ENCODE measurements at regions not wholly inside any gene's neighbourhood (a gene's known extent, or its start where the extent isn't known, plus 50 kb on each side); places are given as distances from the start of the nearest gene placed in this dataset.
A peak's percentile ranks its signal among the peaks of the same experiment; 100 is the strongest.
"Not testable (repeated sequence)": the region's sequence is repeated elsewhere in the genome, so short reads cannot be mapped to it uniquely, and the experiment has no call there.

DNA sequence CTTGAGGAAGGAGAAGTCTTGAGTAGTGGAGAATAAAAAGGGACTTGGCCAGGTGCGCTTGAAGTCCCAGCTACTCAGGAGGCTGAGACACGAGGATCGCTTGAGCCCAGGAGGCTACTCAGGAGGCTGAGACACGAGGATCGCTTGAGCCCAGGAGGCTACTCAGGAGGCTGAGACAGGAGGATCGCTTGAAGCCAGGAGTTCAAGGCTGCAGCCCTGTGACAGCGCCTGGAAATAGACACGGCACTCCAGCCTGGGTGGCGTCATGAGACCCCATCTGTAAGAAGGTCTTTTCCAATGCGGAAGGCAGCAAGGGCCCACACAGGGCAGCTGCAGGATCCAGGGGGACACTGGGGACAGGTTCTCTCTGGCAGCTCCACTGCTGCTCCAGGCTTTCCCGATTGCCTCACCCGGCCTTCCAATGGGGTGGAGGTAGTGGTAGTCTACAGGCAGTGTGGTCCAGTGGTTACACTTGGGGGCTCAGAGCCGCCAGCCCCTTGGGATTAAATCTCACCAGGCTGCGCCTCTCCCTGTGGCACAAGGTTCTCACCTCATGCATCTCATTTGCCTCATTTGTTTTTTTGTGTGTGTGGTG is 143.4 kb downstream of the SEC14L1 start:
- H3K4me3 ChIP-seq (ENCODE audit: low read length), result no peak overlapping the region
- peaks cover 23% of the 10 kb centered on the region for H3K4me1 ChIP-seq (ENCODE audit: control insufficient read depth, insufficient read depth, low read length)
- H3K27ac ChIP-seq (ENCODE audit: low read depth, low read length), result no peak overlapping the region
- H3K36me3 ChIP-seq (ENCODE audit: control insufficient read depth, insufficient read depth, low read length), result no peaks in the 10 kb centered on the region
- peaks cover 2% of the 10 kb centered on the region for H3K27me3 ChIP-seq (ENCODE audit: control insufficient read depth, insufficient read depth, low read length)
- H3K9ac ChIP-seq (ENCODE audit: low read length), result no peak overlapping the region

DNA sequence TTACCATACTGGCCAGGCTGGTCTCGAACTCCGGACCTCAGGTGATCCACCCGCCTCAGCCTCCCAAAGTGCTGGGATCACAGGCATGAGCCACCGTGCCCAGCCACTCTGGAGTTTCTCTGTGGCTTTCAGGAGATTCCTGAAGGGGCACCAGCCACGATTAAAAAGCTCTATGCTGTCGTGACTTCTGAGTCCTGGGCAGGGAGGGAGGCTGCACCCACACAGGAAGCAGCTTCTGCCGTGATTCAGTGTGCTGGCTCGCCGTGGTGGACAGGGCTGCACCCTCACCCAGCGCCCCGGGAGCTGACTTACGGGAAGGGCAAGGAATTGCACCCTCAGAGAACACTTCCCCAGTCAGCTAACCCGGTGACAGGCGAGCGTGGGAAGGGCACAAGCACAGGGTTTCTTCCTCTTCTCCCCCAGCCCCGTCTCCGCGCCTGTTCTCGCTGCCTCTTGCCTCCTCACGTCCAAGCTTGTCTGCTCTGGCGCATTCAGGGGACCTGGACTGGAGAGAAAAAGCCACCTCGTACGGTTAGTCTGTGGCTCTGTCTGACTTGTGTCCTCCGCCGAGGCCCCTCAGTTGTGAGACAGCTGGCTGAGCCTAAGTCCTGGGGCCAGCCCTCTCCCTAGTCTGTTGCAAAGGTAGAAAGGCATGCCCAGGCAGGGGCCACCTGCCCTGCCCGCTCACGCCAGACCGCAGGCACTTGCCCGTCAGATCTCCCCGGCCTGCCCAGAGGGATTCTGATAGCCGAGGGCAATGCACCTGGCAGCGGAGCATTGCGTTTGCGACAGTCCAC is 145.0 kb downstream of the SEC14L1 start:
- no peak overlapping the region for H3K9ac ChIP-seq (ENCODE audit: low read length)
- H3K36me3 ChIP-seq (ENCODE audit: control insufficient read depth, insufficient read depth, low read length), result no peaks in the 10 kb centered on the region
- peaks cover 23% of the 10 kb centered on the region for H3K4me1 ChIP-seq (ENCODE audit: control insufficient read depth, insufficient read depth, low read length)
- H3K4me3 ChIP-seq (ENCODE audit: low read length), result no peak overlapping the region
- H3K27ac ChIP-seq (ENCODE audit: low read depth, low read length), result peak overlapping the region; percentile 91
- H3K27me3 ChIP-seq (ENCODE audit: control insufficient read depth, insufficient read depth, low read length), result peaks cover 2% of the 10 kb centered on the region

GRCh38 chr17:77286391-77286640 is 145.5 kb downstream of the SEC14L1 start:
- Histone ChIP-seq H3K9ac (ENCODE audit: low read length) (no peak overlapping the region), H3K27me3 (ENCODE audit: control insufficient read depth, insufficient read depth, low read length) (peaks cover 2% of the 10 kb centered on the region), H3K36me3 (ENCODE audit: control insufficient read depth, insufficient read depth, low read length) (no peaks in the 10 kb centered on the region), H3K27ac (ENCODE audit: low read depth, low read length) (peak overlapping the region; percentile 91), H3K4me3 (ENCODE audit: low read length) (no peak overlapping the region), H3K4me1 (ENCODE audit: control insufficient read depth, insufficient read depth, low read length) (peaks cover 23% of the 10 kb centered on the region)

DNA sequence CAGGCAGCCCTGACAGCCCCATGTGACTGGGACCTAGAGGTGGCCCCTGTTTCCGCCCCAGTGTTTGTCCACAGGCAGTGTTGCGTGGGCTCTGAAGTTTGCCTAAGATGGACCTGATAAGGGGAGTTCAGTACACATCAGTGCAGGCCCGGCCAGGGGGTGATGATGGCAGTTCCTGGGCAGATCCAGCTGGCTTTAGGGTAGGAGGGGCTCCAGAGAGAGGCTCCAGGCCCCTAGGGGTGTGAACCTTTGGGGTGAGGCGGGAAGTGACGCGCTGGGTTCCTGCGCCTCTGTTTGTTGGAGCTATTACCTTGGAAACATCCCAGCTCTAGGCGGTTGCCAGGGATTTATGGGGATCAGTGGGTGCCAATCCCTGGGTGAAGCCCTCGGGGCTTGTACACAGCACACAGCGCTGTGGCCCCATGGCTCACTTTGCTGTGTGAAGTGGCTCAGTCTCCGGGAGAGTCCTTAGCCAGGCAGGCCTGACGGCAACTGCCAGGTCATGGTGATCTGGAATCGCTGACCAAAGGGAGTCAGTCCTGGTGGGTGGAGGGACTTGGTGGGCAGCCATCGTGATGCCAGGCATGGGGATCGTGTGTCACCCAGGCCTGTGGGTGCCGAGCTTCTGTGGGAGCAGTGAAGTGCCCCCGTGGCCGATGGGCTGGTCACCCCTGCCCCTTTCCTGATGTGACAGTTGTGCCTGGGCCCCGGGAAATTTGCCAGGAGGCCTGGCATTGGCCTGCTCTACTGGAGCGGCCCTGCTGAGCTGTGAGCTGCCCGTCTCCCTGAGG is 146.1 kb downstream of the SEC14L1 start:
- H3K4me1 ChIP-seq (ENCODE audit: control insufficient read depth, insufficient read depth, low read length), result peaks cover 18% of the 10 kb centered on the region
- H3K27ac ChIP-seq (ENCODE audit: low read depth, low read length), result peak overlapping the region; percentile 91
- H3K36me3 ChIP-seq (ENCODE audit: control insufficient read depth, insufficient read depth, low read length), result no peaks in the 10 kb centered on the region
- H3K9ac ChIP-seq (ENCODE audit: low read length), result peak overlapping the region; percentile 49
- H3K27me3 ChIP-seq (ENCODE audit: control insufficient read depth, insufficient read depth, low read length), result peaks cover 1% of the 10 kb centered on the region
- peak overlapping the region; percentile 32 for H3K4me3 ChIP-seq (ENCODE audit: low read length)

GRCh38 chr17:77287432-77288068 is 146.8 kb downstream of the SEC14L1 start:
- no peaks in the 10 kb centered on the region for H3K27me3 ChIP-seq (ENCODE audit: control insufficient read depth, insufficient read depth, low read length)
- H3K27ac ChIP-seq (ENCODE audit: low read depth, low read length), result peak overlapping the region; percentile 91
- H3K4me3 ChIP-seq (ENCODE audit: low read length), result peak overlapping the region; percentile 32
- no peak overlapping the region for H3K9ac ChIP-seq (ENCODE audit: low read length)
- peaks cover 15% of the 10 kb centered on the region for H3K4me1 ChIP-seq (ENCODE audit: control insufficient read depth, insufficient read depth, low read length)
- no peaks in the 10 kb centered on the region for H3K36me3 ChIP-seq (ENCODE audit: control insufficient read depth, insufficient read depth, low read length)

GRCh38 chr17:77288115-77288619 is 147.4 kb downstream of the SEC14L1 start:
- H3K9ac ChIP-seq (ENCODE audit: low read length), result no peak overlapping the region

DNA sequence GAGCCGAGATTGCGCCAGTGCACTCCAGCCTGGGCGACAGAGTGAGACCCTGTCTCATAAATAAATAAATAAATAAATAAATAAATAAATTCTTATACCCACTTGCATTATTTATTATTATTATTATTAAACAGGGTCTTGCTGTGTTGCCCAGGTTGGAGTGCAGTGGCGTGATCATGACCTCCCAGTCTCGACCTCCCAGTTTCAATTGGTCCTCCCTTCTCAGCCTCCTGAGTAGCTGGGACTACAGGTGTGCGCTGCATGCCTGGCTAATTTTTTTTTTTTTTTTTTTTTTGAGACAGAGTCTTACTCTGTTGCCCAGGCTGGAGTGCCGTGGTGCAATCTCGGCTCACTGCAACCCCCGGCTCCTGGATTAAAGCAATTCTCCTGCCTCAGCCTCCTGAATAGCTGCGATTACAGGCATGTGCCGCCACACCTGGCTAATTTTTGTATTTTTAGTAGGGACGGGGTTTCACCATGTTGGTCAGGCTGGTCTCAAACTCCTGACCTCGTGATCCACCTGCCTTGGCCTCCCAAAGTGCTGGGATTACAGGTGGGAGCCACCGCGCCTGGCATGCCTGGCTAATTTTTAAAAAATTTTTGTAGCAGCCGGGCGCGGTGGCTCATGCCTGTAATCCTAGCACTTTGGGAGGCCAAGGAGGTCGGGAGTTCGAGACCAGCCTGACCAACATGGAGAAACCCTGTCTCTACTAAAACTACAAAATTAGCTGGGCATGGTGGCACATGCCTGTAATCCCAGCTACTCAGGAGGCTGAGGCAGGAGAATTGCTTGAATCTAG is 150.2 kb downstream of the SEC14L1 start:
- H3K36me3 ChIP-seq (ENCODE audit: control insufficient read depth, insufficient read depth, low read length); H3K27ac ChIP-seq (ENCODE audit: low read depth, low read length); H3K27me3 ChIP-seq (ENCODE audit: control insufficient read depth, insufficient read depth, low read length); H3K4me3 ChIP-seq (ENCODE audit: low read length); H3K9ac ChIP-seq (ENCODE audit: low read length): not testable (repeated sequence)
- H3K4me1 ChIP-seq (ENCODE audit: control insufficient read depth, insufficient read depth, low read length), result peaks cover 14% of the 10 kb centered on the region

More at GRCh38 chr17:77288115-77288619, 147.4 kb downstream of the SEC14L1 start:
- Histone ChIP-seq H3K4me1 (ENCODE audit: control insufficient read depth, insufficient read depth, low read length) (peaks cover 14% of the 10 kb centered on the region), H3K4me3 (ENCODE audit: low read length) (no peak overlapping the region), H3K36me3 (ENCODE audit: control insufficient read depth, insufficient read depth, low read length) (no peaks in the 10 kb centered on the region), H3K27me3 (ENCODE audit: control insufficient read depth, insufficient read depth, low read length) (no peaks in the 10 kb centered on the region), H3K27ac (ENCODE audit: low read depth, low read length) (peak overlapping the region; percentile 91)

DNA sequence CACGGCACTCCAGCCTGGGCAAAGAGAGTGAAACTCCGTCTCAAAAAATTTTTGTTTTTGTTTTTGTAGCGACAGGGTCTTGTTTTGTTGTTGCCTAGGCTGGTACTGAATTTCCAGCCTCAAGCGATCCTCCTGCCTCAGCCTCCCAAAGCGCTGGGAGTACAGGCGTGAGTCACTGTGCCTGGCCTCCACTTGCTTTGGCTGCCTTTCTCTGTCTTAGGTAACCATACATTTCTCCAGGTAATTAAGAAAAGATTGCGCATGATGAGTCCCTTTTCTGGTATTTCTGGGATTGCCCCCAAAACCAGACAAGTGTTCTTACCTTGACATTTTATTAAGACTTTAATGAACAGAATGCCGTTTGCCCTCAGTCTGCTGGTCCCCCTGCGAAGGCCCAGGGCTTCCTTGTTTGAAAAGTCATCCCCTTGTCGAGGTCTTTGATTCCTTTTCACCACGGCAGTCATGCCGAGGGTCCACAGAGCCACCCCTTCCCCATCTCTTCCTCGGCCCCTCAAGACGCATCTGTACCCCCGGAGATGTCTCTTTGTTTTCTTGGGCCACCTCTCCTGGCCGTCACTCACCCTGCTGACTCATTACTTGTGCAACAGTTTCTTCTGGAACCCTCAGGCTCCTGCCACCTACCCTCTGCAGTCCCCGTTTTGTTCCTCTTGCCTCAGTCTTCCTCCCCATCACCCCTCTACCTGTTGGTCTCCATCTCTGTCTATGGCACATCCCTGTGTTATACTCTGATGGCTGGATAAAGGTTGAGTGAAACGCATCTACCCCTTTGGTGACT is 151.0 kb downstream of the SEC14L1 start:
- no peak overlapping the region for H3K9ac ChIP-seq (ENCODE audit: low read length)
- no peak overlapping the region for H3K4me3 ChIP-seq (ENCODE audit: low read length)
- H3K27me3 ChIP-seq (ENCODE audit: control insufficient read depth, insufficient read depth, low read length), result no peaks in the 10 kb centered on the region
- H3K36me3 ChIP-seq (ENCODE audit: control insufficient read depth, insufficient read depth, low read length), result peaks cover 4% of the 10 kb centered on the region
- H3K27ac ChIP-seq (ENCODE audit: low read depth, low read length), result no peak overlapping the region
- H3K4me1 ChIP-seq (ENCODE audit: control insufficient read depth, insufficient read depth, low read length), result peaks cover 14% of the 10 kb centered on the region

DNA sequence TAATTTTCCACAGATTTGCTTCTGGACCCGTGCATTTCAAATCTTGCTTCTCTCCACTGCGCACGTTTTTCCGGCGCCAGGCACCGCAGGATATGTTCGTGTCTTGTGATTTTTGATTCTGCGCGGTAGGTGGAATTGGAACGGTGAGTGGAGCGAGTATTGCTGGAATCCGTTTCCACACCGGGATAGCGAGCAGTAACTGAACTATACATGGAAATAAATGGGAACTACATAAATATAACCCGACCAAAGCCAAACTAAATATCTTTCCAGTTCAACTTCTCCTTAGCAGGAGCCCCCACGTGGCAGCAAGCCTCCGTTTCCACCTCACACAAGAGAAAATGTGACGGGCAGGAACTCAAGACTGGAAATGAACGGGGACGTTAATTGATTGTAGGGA is 154.0 kb downstream of the SEC14L1 start:
- Histone ChIP-seq H3K4me3 (ENCODE audit: low read length) (no peak overlapping the region), H3K4me1 (ENCODE audit: control insufficient read depth, insufficient read depth, low read length) (no peaks in the 10 kb centered on the region), H3K36me3 (ENCODE audit: control insufficient read depth, insufficient read depth, low read length) (peaks cover 4% of the 10 kb centered on the region), H3K27me3 (ENCODE audit: control insufficient read depth, insufficient read depth, low read length) (no peaks in the 10 kb centered on the region), H3K9ac (ENCODE audit: low read length) (no peak overlapping the region), H3K27ac (ENCODE audit: low read depth, low read length) (no peak overlapping the region)

DNA sequence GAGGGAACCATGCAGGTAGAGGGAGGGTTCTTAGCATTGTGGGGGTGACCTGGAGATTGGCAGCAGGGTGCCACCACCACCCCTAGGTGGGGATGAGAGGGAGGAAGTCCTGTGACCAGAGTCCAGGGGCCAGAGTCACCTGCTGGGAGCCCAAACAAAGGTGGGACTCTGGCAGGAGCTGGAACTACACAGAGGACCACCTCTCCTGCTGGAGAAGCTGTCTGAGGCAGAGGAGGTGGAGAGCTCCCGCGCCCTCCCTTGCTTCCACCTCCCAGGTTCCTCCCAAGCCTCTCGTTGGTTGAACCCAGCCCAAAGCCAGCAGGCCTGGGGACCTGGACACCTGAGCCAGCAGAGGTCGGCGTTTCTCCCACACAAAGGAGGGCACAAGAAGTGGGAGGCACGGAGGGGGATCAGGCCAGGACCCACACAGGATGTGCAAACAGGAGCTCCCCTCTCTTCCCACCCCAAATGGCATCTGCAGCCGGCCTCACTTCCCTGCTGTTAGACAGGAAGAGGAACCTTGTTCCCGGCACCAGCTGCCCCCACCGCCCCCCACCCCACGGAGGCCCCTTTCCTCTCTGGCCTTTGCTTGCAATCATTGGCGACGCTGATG is 154.6 kb downstream of the SEC14L1 start:
- Histone ChIP-seq H3K9ac (ENCODE audit: low read length) (no peak overlapping the region), H3K27me3 (ENCODE audit: control insufficient read depth, insufficient read depth, low read length) (no peaks in the 10 kb centered on the region), H3K36me3 (ENCODE audit: control insufficient read depth, insufficient read depth, low read length) (peaks cover 4% of the 10 kb centered on the region), H3K4me3 (ENCODE audit: low read length) (no peak overlapping the region), H3K27ac (ENCODE audit: low read depth, low read length) (no peak overlapping the region), H3K4me1 (ENCODE audit: control insufficient read depth, insufficient read depth, low read length) (no peaks in the 10 kb centered on the region)
